Colonic mucosa (tissue), 4 donors: ENCODE measurements at regions not wholly inside any gene's neighbourhood (a gene's known extent, or its start where the extent isn't known, plus 50 kb on each side); places are given as distances from the start of the nearest gene placed in this dataset.
"Not testable (repeated sequence)": the region's sequence is repeated elsewhere in the genome, so short reads cannot be mapped to it uniquely, and the experiment has no call there.

Experiments used
- DNase-seq: peaks from one replicate; pipeline ENCODE4 v3.0.0-alpha.2; 2020
- H3K27ac ChIP-seq: fragments of 200-600 bp; one replicate; pipeline ENCODE4 v1.8.0; 2021
- H3K27me3 ChIP-seq: fragments of 200-600 bp; one replicate; pipeline ENCODE4 v1.8.0; 2021
- H3K36me3 ChIP-seq: fragments of 200-600 bp; one replicate; pipeline ENCODE4 v1.8.0; 2021
- H3K4me1 ChIP-seq: fragments of 200-600 bp; one replicate; pipeline ENCODE4 v1.8.0; 2021; ENCODE audit warnings: mild to moderate bottlenecking
- H3K4me3 ChIP-seq: fragments of 200-600 bp; one replicate; pipeline ENCODE4 v1.8.0; 2021
- H3K9ac ChIP-seq, 2 donors: one replicate each; pipeline ENCODE4 v1.7.0; 2013; ENCODE audit warnings: control low read depth in 2 of 2, low read depth in 2 of 2, low read length in 2 of 2
- H3K9me3 ChIP-seq: fragments of 200-600 bp; one replicate; pipeline ENCODE4 v1.8.0; 2021
- CTCF ChIP-seq: fragments of 200-600 bp; IDR thresholded peaks from one replicate; pipeline ENCODE4 v1.8.0; 2022; ENCODE audit warnings: antibody characterized with exemption, mild to moderate bottlenecking
- intact Hi-C: fragments of 100-400 bp; cut with DNase I; formaldehyde crosslinking; loops from one replicate; pipeline ENCODE4 v1.14.1; 2022
- donor health status: healthy.
- donor health status: DM: no; HTN: no; CAD: no.
- donor health status: DM: no; HTN: no; CAD: no.

- no peak overlapping the region for H3K4me3 ChIP-seq
- H3K9ac ChIP-seq, result no peak overlapping the region
- H3K27me3 ChIP-seq, result no peaks in the 10 kb centered on the region
- H3K9me3 ChIP-seq, result no peaks in the 10 kb centered on the region
- no peaks in the 10 kb centered on the region for H3K36me3 ChIP-seq
- no peak overlapping the region for H3K27ac ChIP-seq
- H3K4me1 ChIP-seq, result no peaks in the 10 kb centered on the region
- intact Hi-C loops, result no loop called here
- DNase-seq, result no peak
- no peak for TF ChIP-seq CTCF
Measured at GRCh38 chr22:23499845-23500500, 80.1 kb downstream of the IGLL1 start.

GRCh38 chr22:23498811-23499798 is 81.0 kb downstream of the IGLL1 start:
- Histone ChIP-seq H3K9ac (no peak overlapping the region), H3K36me3 (no peaks in the 10 kb centered on the region), H3K27ac (no peak overlapping the region), H3K27me3 (no peaks in the 10 kb centered on the region), H3K9me3 (no peaks in the 10 kb centered on the region), H3K4me1 (no peaks in the 10 kb centered on the region), H3K4me3 (no peak overlapping the region)
- TF ChIP-seq CTCF, result no peak
- no peak for DNase-seq
- intact Hi-C loops, result no loop called here

- H3K4me1 ChIP-seq, H3K4me3 ChIP-seq, H3K36me3 ChIP-seq, H3K27ac ChIP-seq, DNase-seq, intact Hi-C loops, H3K9ac ChIP-seq, H3K9me3 ChIP-seq, H3K27me3 ChIP-seq: not testable (repeated sequence)
Measured at GRCh38 chr22:23497889-23498288, 82.2 kb downstream of the IGLL1 start.

GRCh38 chr22:23497016-23497885 is 82.8 kb downstream of the IGLL1 start:
- no peaks in the 10 kb centered on the region for H3K4me1 ChIP-seq
- no peak overlapping the region for H3K4me3 ChIP-seq
- H3K36me3 ChIP-seq, result no peaks in the 10 kb centered on the region
- H3K27me3 ChIP-seq, result no peaks in the 10 kb centered on the region
- intact Hi-C loops, result no loop called here
- DNase-seq, result no peak
- H3K9ac ChIP-seq, result no peak overlapping the region
- no peak overlapping the region for H3K27ac ChIP-seq
- no peaks in the 10 kb centered on the region for H3K9me3 ChIP-seq
- no peak for TF ChIP-seq CTCF

- Histone ChIP-seq H3K27me3 (no peaks in the 10 kb centered on the region), H3K9ac (no peak overlapping the region), H3K9me3 (no peaks in the 10 kb centered on the region), H3K4me1 (no peaks in the 10 kb centered on the region), H3K4me3 (no peak overlapping the region), H3K27ac (no peak overlapping the region), H3K36me3 (no peaks in the 10 kb centered on the region)
- TF ChIP-seq CTCF, result no peak
- intact Hi-C loops, result no loop called here
- DNase-seq, result no peak
Measured at GRCh38 chr22:23496445-23496833, 83.7 kb downstream of the IGLL1 start.
